SK-N-MC (cell line): ENCODE measurements at regions not wholly inside any gene's neighbourhood (a gene's known extent, or its start where the extent isn't known, plus 50 kb on each side); places are given as distances from the start of the nearest gene placed in this dataset.
"Not testable (repeated sequence)": the region's sequence is repeated elsewhere in the genome, so short reads cannot be mapped to it uniquely, and the experiment has no call there.

Source experiments
- DNase-seq: peaks from one replicate; pipeline ENCODE4 v3.0.0-alpha.2; 2011; ENCODE audit warnings: low read depth, low spot score
- H3K27ac ChIP-seq: fragments of 200-600 bp; sonication (generic); 2 replicates; pipeline ENCODE4 v1.5.1; 2016; ENCODE audit warnings: mixed run types
- H3K36me3 ChIP-seq: fragments of 200-600 bp; sonication (generic); 2 replicates; pipeline ENCODE4 v1.6.1; 2017; ENCODE audit warnings: antibody characterized with exemption, low read length, mixed read lengths; ENCODE audit not compliant: insufficient read depth
- H3K4me3 ChIP-seq: fragments of 200-600 bp; sonication (generic); 2 replicates; pipeline ENCODE4 v1.5.1; 2016
- H3K9ac ChIP-seq: fragments of 200-600 bp; sonication (generic); 2 replicates; pipeline ENCODE4 v1.8.0; 2017; ENCODE audit warnings: mixed run types, mixed read lengths; ENCODE audit not compliant: insufficient read length
- H3K9me3 ChIP-seq: fragments of 200-600 bp; sonication (generic); 2 replicates; pipeline ENCODE4 v1.6.1; 2017; ENCODE audit warnings: low read depth, mild to moderate bottlenecking, antibody characterized with exemption, low read length, moderate library complexity, mixed read lengths
- EZH2 ChIP-seq: fragments of 200-600 bp; sonication (generic); IDR thresholded peaks from one replicate; pipeline ENCODE4 v1.6.1; 2017; ENCODE audit warnings: antibody characterized with exemption
- FOXP2 ChIP-seq: optimal IDR thresholded peaks from 2 replicates; pipeline ENCODE3; 2011; ENCODE audit warnings: mild to moderate bottlenecking, moderate library complexity; ENCODE audit not compliant: insufficient read depth; ENCODE audit errors: extremely low read length, control extremely low read depth
- POLR2AphosphoS5 ChIP-seq: IDR thresholded peaks from 2 replicates; pipeline ENCODE4 v1.6.1; 2012; ENCODE audit warnings: mild to moderate bottlenecking, low read depth, low read length, borderline replicate concordance

DNA sequence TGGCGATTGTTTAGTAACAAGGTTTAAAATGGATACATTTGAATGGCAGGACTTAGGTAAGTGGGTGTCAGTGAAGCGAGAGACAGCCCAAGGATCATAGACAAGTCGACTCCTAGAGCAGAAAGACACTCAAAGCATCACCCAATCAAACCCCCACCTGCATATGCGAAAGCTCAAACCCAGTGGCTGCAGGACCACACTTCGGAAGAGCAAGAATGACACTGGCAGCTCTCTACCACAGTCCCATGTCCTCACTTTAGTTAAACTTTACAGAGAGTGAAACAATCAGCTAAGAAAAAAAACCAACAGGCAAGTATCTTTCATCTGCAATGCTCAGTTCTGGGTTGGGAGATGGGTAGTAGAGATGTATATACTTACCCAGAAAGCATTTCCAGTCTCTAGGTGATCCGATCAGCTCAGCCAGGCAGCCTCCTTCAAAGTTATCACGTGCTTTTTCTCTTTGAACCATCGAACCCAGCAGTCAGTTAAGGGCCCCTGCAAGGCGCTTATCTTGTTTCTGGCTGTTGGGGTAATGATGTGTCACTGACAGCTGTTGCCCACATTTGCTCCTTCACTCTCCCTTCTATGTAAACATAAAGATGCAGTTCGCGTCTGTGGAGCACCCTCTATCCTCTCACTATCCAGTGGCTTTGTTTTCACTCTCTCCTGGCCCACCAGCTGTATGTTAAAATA lies 357.5 kb upstream of the ID2 start:
- TF ChIP-seq FOXP2 (no peak), EZH2 (no peak), POLR2AphosphoS5 (no peak)
- no peak for DNase-seq

DNA sequence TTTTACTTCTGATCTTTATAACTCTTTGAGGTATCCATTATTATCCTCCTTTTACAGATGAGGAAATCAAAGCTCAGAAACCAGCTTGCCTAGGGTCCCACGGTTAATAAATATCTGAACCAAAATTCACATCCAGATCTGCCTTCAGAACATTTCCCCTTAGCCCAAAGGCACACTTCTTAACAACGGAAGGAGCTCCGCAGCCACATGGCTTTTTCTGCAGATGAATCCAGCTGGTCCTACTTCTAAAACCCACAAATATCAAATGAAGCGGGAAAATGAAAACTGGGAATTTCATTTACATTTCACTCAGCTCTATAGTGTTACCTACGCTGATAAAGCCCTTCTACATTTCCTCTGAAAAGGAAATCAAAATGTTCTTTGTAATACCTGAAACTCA lies 357.0 kb upstream of the ID2 start:
- Histone ChIP-seq H3K9me3 (no peaks in the 10 kb centered on the region), H3K4me3 (no peak overlapping the region), H3K36me3 (no peaks in the 10 kb centered on the region), H3K27ac (no peak overlapping the region), H3K9ac (no peak overlapping the region)
- no peak for DNase-seq
- TF ChIP-seq POLR2AphosphoS5 (no peak), FOXP2 (no peak)

More for the DNA sequence above, 357.5 kb upstream of the ID2 start:
- H3K9ac ChIP-seq: no peak overlapping the region
- no peak overlapping the region for H3K27ac ChIP-seq
- H3K9me3 ChIP-seq: no peaks in the 10 kb centered on the region
- H3K4me3 ChIP-seq: no peak overlapping the region
- no peaks in the 10 kb centered on the region for H3K36me3 ChIP-seq

GRCh38 chr2:8327371-8328100 lies 354.3 kb upstream of the ID2 start:
- H3K4me3 ChIP-seq: no peak overlapping the region
- no peak overlapping the region for H3K27ac ChIP-seq
- TF ChIP-seq FOXP2 (no peak), EZH2 (no peak), POLR2AphosphoS5 (no peak)

DNA sequence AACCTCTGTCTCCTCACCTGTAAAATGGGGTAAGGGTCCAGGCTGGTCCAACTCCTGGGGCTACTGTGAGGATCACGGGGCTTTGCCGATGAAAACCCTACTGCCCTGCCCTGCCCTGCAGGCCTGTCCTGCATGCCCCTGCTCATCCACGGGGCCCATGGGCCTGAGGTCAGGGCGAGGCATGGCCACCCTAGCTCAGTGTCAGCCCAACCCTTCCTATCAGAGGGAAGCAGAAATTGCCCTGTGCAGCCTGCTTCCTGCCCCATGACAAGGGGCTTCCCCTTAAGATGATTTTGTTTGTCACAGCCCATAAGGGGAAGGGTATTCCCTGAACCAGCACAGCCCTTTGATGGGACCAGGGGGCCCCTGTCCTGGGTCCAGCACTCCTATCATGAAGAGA lies 353.6 kb upstream of the ID2 start:
- Histone ChIP-seq H3K9me3 (no peaks in the 10 kb centered on the region), H3K9ac (no peak overlapping the region), H3K36me3 (no peaks in the 10 kb centered on the region), H3K27ac (no peak overlapping the region), H3K4me3 (no peak overlapping the region)
- TF ChIP-seq FOXP2 (no peak), EZH2 (no peak), POLR2AphosphoS5 (no peak)
- no peak for DNase-seq

More at GRCh38 chr2:8327371-8328100, 354.3 kb upstream of the ID2 start:
- no peaks in the 10 kb centered on the region for H3K36me3 ChIP-seq
- no peak overlapping the region for H3K9ac ChIP-seq
- H3K9me3 ChIP-seq: no peaks in the 10 kb centered on the region
- no peak for DNase-seq

DNA sequence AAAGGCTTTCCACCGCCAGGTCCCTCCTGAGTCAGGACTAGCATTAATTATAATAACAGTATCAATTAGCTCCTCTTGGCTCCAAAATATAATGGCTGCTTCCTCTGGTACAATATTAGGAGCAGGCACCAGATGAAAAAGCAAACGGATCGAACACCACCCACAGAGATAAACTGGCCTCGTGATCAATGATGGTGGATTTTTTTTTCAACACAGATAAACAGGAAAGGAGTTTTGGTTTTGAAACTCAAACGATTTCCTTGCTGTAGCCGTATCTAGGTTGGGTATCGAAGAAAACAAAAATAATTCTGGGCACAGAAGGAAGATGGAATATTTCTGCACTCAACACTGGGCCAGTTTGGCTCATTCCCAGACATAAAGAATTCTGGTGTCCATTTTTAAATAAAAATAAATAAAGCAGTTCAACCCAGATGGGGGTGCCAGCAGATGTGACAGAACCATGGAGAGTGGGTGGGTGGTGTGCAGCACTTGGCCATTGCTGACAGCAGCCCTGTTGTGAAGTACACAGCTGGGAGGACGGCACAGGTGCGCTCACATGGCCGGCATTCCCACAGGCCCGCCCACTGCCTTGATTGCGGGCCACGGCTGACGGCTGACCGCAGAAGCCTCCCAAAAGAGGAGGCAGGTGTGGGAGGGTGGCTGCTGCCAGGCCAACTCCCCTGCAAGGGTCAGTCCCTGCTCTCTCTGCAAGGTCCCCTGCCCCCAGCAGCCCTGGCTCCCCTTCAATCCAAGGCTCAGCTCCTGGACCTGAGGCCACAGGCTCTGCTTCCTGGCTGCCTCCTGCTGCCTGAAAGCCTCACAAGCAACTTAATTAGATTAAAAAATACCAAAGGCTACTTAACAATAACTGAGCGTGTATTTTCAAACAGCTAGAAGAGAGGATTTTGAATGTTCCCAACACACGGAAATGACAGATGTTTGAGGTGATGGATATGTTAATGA lies 351.9 kb upstream of the ID2 start:
- Histone ChIP-seq H3K9me3 (no peaks in the 10 kb centered on the region), H3K4me3 (no peak overlapping the region), H3K9ac (no peak overlapping the region), H3K27ac (no peak overlapping the region), H3K36me3 (no peaks in the 10 kb centered on the region)
- TF ChIP-seq EZH2: no peak
- no peak for TF ChIP-seq FOXP2
- TF ChIP-seq POLR2AphosphoS5: no peak
- DNase-seq: no peak

DNA sequence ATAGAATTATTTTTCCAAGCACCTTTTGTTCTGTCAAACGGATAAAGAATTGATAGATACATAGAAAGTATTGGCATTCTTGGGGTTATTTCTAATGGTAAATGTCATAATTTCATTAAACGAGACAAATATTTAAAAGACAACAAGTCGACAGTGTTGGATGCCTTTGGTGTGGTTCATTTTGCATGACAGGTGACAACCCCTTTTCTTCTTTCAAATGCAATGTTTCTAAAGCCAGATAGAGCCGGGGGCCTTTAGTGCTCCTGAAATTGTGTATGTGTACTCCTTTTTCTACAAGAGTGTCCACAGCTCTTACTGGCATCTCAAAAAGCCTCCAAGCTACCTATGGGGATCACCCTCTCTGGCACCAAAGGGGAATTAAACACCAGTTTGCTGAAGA lies 350.8 kb upstream of the ID2 start:
- Histone ChIP-seq H3K9me3 (no peaks in the 10 kb centered on the region), H3K9ac (no peak overlapping the region), H3K4me3 (no peak overlapping the region), H3K36me3 (no peaks in the 10 kb centered on the region), H3K27ac (no peak overlapping the region)
- DNase-seq: no peak
- TF ChIP-seq EZH2 (no peak), FOXP2 (no peak), POLR2AphosphoS5 (no peak)

DNA sequence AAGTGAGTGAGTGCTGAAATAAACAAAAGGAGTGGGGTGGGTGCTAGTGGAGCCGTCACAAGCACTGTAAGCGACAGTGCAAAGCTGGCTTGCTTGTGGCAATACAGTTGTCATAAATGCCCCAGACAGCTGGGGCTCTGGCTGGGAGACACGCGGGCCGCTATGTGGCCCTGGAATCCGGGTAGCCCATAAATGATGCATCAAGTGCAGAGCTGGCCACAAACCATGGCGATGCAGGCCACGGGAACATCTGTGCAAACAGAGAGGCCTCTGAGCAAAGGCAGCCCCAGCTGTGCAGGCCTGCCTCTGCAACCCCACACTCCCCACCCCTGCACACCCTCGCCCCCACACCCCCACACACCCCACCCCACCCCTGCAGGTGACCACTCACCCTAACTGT lies 349.2 kb upstream of the ID2 start:
- no peaks in the 10 kb centered on the region for H3K9me3 ChIP-seq
- no peak for TF ChIP-seq FOXP2
- TF ChIP-seq EZH2: no peak
- TF ChIP-seq POLR2AphosphoS5: no peak
- H3K4me3 ChIP-seq: no peak overlapping the region
- no peak overlapping the region for H3K9ac ChIP-seq
- no peaks in the 10 kb centered on the region for H3K36me3 ChIP-seq
- DNase-seq: no peak
- no peak overlapping the region for H3K27ac ChIP-seq

DNA sequence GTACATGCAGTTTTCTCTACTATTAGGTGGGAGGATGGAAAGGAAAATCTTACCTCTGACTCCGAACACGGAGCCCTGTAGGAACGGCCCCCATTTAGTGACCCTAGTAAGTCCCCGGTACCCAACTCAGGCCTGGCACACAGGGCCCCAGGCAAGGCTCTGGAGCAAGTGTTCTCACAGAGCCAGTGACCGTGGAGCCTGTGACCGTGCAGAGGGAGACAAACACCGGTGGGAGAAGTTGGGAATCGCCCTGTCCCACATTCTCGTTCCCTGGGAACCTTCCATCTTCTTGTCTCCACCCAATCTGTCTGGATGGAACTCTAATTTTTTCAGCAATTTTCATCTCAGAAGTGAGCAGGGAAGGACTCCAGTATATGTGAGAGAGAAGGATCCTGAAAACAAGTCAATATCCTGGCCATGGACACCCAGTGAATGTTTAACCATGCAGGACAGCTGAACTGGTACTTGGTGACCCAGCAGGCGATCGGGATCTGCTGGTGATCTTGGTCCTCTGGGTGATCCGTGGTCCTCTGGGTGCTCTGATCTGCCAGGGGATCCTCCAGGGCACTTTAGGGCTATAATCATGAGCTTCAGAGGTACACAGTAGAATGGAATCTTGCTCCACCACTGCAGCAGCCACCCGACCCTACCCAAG lies 348.6 kb upstream of the ID2 start:
- H3K4me3 ChIP-seq: no peak overlapping the region
- no peak overlapping the region for H3K27ac ChIP-seq
- TF ChIP-seq POLR2AphosphoS5 (no peak), FOXP2 (no peak), EZH2 (no peak)
- no peaks in the 10 kb centered on the region for H3K9me3 ChIP-seq
- no peak overlapping the region for H3K9ac ChIP-seq
- DNase-seq: no peak
- H3K36me3 ChIP-seq: no peaks in the 10 kb centered on the region

- H3K27ac ChIP-seq, DNase-seq, H3K36me3 ChIP-seq, H3K4me3 ChIP-seq, H3K9me3 ChIP-seq, H3K9ac ChIP-seq: not testable (repeated sequence)
These were observed 348.0 kb upstream of the ID2 start for GRCh38 chr2:8333832-8334187.
